ENCODE measurements at regions not wholly inside any gene's neighbourhood (a gene's known extent, or its start where the extent isn't known, plus 50 kb on each side); places are given as distances from the start of the nearest gene placed in this dataset.
"Not testable (repeated sequence)": the region's sequence is repeated elsewhere in the genome, so short reads cannot be mapped to it uniquely, and the experiment has no call there.

DNA sequence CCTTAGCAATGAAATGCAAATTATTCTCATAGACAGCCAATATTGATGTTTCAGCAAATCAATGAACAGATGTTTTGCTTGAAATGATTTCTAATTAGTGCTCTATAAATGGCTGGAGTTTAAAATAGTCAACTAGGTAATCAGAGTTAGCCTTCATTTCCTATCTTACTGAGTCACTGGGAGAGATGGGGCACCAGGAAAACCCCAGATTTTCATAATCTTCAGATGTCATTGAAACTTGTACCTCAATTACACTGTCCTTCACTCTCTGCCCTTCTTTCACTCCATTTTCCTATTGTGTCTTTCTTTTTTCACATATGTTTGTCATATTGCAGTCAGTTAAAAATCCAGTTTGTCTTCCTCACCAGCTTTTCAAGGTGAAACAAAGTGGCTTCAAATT lies 92.7 kb downstream of the C12orf75 start:
- DNase-seq (ENCODE audit: low spot score) = no peak

- no peak for DNase-seq (ENCODE audit: low spot score)
Observed at GRCh38 chr12:105423921-105424320, 93.4 kb downstream of the C12orf75 start.

DNA sequence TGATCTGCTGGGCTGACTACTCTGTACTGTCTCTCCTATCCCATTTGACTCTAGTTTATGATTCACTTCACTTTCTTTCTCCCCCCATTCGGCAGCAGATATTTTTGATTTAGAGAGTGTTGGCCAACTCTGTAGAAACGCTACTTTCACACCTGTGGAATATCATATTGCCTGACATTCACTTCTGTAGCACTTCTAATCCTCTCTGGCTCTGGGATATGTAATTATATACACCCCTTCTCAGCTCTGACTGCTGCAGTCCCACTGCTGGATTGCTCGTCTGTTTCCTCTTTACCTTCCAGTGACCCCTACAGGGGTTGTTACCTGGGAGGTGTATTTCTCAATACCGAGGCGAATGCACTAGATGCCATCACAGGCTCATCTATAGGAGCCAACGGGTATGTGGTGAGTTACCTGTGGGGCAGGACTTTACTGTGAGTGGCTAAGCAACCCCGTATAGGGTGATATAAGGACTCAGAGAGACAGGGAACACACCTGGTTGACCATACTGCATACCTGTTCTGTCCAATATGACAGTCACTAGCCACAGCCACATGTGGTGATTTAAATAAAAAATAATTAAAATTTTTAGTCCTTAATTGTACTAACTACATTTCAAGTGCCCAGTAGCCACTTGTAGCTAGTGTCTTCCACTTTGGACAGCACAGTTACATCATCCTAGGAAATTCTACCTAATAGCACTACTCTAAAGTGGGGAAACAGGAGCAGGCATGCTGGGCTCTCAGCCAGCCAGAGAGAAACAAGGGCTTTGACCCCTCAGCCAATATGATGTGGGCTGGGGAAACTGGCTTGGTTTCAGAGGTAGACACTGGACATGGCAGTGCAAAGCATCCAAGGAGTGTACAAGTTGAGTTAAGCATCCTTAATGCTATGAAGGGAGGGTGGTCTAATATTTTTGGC lies 95.0 kb downstream of the C12orf75 start:
- no peak for DNase-seq (ENCODE audit: low spot score)

DNA sequence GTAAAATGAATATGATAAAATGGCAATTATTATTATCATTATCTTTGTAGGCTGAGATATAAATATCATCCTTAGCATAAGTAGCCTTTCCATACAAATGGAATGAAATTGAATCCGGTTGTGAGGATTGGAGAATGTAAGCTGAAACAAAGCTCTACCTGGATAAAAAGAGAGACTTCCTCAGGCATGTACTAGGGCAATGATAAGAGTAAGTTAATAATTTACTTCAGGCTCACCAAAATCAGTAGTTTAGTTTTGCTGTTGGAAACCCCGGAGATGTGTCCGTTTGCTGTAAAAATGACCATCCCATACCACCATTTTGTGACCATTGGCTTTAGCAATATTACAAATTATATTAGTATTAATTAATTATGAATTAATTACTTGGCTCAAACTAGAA lies 96.3 kb downstream of the C12orf75 start:
- DNase-seq (ENCODE audit: low spot score) = no peak

DNA sequence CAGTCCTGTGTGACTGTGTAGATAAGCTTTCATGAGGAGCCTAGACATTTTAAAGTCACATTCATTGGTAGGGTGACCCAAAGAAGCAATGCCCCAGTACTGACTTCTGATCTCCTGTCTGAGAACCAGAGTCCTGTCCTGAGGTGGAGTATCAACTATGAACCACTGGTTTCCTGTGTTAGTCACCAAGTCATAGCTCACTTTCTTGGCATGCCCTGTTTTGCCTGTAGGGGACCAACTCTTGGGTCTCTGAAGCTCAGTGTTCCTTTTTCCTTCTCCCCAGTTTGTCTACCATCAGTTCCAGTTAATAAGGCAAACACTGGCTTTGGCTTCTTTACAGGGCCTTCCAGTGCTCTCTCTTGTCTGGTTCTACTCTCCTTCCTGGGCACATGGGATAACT lies 97.4 kb downstream of the C12orf75 start:
- DNase-seq (ENCODE audit: low spot score) = no peak

GRCh38 chr12:105428793-105429395 lies 98.4 kb downstream of the C12orf75 start:
- DNase-seq (ENCODE audit: low spot score) = no peak

- DNase-seq (ENCODE audit: low spot score) = no peak
Observed at GRCh38 chr12:105429511-105429910, 99.0 kb downstream of the C12orf75 start.

- no peak for DNase-seq (ENCODE audit: low spot score)
Observed at GRCh38 chr12:105431537-105432100, 101.1 kb downstream of the C12orf75 start.

GRCh38 chr12:105433804-105434203 lies 103.3 kb downstream of the C12orf75 start:
- DNase-seq (ENCODE audit: low spot score) = no peak

- no peak for DNase-seq (ENCODE audit: low spot score)
Observed at GRCh38 chr12:105436636-105437035, 106.1 kb downstream of the C12orf75 start.

DNA sequence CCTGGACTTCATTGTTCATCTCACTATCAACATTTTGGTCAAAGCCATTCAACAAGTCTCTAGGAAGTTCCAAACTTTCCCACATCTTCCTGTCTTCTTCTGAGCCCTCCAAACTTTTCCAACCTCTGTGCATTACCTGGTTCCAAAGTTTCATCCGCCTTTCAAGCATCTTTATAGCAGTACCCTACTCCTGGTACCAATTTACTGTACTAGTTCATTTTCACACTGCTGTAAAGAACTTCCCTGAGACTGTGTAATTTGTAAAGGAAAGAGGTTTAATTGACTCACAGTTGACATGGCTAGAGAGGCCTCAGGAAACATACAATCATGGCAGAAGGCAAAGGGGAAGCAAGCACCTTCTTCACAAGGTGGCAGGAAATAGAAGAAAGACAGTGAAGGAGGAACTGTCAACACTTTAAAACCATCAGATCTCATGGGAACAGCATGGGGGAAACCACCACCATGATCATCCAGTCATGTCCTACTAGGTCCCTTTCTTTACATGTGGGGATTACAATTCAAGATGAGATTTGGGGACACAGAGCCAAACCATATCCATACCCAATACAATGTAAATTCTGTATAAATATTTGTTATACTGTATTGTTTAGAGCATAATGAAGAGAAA lies 109.7 kb downstream of the C12orf75 start:
- DNase-seq (ENCODE audit: low spot score) = no peak

GRCh38 chr12:105443802-105444652 lies 113.5 kb downstream of the C12orf75 start:
- no peak for DNase-seq (ENCODE audit: low spot score)

DNA sequence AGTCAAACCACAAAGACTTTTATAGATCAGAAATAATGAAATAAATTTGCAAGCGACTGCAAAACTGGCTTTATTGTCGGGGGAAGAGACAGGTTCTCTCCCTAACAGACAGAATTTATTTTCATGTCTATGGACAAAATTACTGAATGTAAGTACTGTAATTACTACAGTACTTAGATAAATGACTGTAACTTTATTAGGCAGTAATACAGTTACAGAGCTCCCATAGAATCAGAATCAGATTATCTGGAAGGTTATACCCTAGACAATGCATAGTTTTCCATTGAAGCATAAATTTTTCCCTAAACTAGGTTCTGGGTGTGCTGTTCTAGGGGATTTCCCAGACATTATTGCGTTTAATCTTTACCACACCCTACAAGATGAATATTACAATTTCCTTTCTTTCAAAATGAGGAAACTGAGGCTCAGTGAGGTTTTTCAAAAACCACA lies 114.2 kb downstream of the C12orf75 start:
- DNase-seq (ENCODE audit: low spot score) = no peak

GRCh38 chr12:105445249-105445648 lies 114.8 kb downstream of the C12orf75 start:
- no peak for DNase-seq (ENCODE audit: low spot score)

GRCh38 chr12:105445649-105446048 lies 115.2 kb downstream of the C12orf75 start:
- DNase-seq (ENCODE audit: low spot score) = no peak

GRCh38 chr12:105446460-105446859 lies 116.0 kb downstream of the C12orf75 start:
- DNase-seq (ENCODE audit: low spot score) = not testable (repeated sequence)

DNA sequence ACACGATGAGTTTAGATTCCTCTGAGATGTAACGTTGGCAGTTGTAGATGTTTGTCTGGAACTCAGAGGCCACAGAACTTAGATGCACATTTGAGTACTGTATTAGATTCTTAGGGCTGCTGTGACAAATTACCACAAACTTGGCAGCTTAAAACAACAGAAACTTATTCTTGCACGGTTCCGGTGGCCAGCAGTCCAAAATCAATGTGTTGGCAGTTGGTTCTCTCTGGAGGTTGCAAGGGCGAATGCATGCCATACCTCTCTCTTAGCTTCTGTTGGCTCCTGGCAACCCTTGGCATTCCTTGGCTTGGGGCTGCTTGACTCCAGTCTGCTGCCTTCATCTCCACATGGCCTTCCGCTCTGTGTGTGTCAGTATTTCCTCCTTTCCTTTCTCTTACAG lies 118.9 kb downstream of the C12orf75 start:
- no peak for DNase-seq (ENCODE audit: low spot score)

GRCh38 chr12:105451211-105451610 lies 120.7 kb downstream of the C12orf75 start:
- no peak for DNase-seq (ENCODE audit: low spot score)

GRCh38 chr12:105451798-105452197 lies 121.3 kb downstream of the C12orf75 start:
- DNase-seq (ENCODE audit: low spot score) = no peak

DNA sequence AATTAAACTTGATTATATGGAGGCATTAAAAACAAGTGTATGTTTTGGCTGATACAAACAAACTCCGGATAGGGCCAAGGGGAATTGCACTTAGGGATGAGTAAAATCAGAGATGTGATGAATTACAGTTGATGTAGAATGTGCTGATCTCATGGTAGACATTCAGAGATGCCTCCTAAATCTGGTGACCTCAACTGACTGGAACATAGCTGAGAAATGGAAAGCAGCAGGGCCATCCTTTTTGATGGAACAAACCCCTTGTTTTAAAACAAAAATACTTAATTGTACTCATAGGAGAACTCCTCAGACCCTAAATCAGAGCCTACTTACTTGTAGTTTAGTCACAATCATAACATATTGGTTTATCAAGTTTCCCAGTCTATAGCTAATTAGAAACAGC lies 122.8 kb downstream of the C12orf75 start:
- DNase-seq (ENCODE audit: low spot score) = no peak

- DNase-seq (ENCODE audit: low spot score) = no peak
Observed at GRCh38 chr12:105454688-105455087, 124.2 kb downstream of the C12orf75 start.

DNA sequence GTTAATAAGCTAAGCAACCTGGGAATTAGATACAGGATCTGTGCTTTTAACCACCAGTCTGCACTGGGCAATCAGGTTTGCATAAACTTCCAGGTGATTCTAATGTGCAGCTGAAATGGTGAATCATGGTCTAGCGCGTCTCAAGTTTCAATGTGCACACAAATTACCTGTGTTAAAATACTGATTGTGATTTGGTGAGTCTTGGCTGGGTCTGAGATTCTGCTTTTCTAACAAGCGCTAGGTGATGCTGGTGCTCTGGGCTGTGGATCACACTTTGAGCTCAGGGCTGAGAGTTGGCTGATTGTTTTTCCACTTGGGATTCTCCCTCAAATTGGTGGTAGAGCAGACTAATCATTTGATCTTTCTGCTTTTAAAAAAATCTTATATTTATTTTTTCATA lies 124.8 kb downstream of the C12orf75 start:
- no peak for DNase-seq (ENCODE audit: low spot score)

Measured in ecto neural progenitor cell (in vitro differentiated cells).